GM21447 (cell line): ENCODE measurements at regions not wholly inside any gene's neighbourhood (a gene's known extent, or its start where the extent isn't known, plus 50 kb on each side); places are given as distances from the start of the nearest gene placed in this dataset.
A peak's percentile ranks its signal among the peaks of the same experiment; 100 is the strongest.
"Not testable (repeated sequence)": the region's sequence is repeated elsewhere in the genome, so short reads cannot be mapped to it uniquely, and the experiment has no call there.

ENCODE experiments used
- ATAC-seq: cut with Tn5 transposase; IDR thresholded peaks from one replicate; pipeline ENCODE4 v1.9.1; 2021; ENCODE audit not compliant: unreplicated experiment

DNA sequence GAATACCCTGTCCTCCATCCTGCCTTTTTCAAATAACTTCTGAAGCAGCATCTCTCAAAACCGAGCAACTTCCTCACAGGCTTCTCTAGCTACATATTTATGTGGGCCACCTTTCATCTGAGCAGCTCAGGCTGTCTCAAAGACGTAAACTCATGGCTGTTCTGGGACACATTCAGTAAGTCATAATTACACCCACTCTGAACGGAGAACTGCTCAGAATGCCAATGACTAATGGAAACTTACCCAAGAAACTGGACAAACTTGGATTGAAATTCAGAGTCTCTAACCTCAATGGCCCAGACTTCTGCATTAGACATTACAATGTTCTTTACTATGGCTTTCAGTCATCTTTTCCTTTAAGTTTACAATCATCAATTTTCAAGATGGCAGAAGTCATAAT lies 145.2 kb downstream of the RAD51AP2 start:
- ATAC-seq, result no peak

DNA sequence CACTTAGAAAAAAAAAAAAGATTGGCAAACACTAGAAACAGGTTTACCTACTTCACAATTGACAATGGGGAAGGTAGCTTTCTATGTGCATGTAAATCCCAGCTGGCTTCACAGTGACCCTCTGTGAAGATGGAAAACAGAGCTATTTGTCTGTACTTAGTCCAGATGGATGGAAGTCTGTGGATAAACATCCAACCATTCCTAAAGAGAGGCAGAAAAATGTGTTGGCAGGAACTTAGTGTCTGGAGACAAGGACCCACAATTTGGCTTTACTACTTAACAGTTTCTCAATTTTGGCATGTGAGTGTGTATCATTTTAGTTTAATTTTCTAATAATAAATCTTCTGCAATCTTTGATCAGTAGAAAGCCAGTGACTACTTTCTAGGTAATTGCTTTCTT lies 154.4 kb downstream of the RAD51AP2 start:
- ATAC-seq, result no peak

- no peak for ATAC-seq
Observed at GRCh38 chr2:17362956-17363355, 155.3 kb downstream of the RAD51AP2 start.

GRCh38 chr2:17355608-17356329 lies 162.5 kb downstream of the RAD51AP2 start:
- peak; percentile 95 for ATAC-seq

- no peak for ATAC-seq
Observed at GRCh38 chr2:17353263-17353662, 165.0 kb downstream of the RAD51AP2 start.

GRCh38 chr2:17342692-17343091 lies 175.5 kb downstream of the RAD51AP2 start:
- not testable (repeated sequence) for ATAC-seq

GRCh38 chr2:17337507-17337906 lies 180.7 kb downstream of the RAD51AP2 start:
- ATAC-seq, result no peak

GRCh38 chr2:17336458-17336857 lies 181.8 kb downstream of the RAD51AP2 start:
- ATAC-seq, result no peak

- ATAC-seq, result no peak
Observed at GRCh38 chr2:17334300-17334699, 183.9 kb downstream of the RAD51AP2 start.

GRCh38 chr2:17331636-17332035 lies 186.6 kb downstream of the RAD51AP2 start:
- no peak for ATAC-seq

GRCh38 chr2:17328161-17328560 lies 190.1 kb downstream of the RAD51AP2 start:
- no peak for ATAC-seq

DNA sequence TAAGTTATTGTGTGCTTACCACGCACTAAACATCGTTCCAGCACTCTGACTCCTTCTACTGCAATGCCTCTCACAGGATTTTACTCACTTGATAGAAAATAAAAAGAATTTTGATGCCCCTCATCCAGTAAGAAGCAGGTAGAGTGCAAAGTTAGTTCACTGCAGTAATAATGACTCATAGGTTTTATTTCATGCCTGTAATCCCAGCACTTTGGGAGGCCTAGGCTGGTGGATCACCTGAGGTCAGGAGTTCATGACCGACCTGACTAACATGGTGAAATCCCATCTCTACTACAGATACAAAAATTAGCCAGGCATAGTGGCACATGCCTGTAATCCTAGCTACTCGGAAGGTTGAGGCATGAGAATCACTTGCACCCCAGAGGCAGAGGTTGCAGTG lies 190.6 kb downstream of the RAD51AP2 start:
- no peak for ATAC-seq

GRCh38 chr2:17326717-17327116 lies 191.5 kb downstream of the RAD51AP2 start:
- no peak for ATAC-seq

DNA sequence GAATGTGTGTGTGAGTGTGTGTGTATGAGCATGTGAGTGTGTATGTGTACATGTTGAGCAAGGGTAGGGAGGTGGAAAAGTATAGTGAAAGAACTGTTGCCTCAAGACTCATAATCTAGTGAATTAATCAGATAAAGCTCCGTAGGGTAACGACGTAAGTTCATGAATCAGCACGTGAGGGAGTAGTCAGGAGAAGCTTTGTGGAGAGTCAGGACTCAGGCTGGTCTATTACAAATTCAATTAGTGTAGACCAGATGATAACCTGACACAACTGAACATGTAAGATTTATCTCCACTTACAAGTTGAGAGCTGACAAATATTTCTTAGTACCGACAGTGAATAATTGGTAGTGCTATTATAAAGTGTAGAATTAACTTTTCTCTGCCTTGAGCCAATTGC lies 194.5 kb downstream of the RAD51AP2 start:
- ATAC-seq, result no peak

DNA sequence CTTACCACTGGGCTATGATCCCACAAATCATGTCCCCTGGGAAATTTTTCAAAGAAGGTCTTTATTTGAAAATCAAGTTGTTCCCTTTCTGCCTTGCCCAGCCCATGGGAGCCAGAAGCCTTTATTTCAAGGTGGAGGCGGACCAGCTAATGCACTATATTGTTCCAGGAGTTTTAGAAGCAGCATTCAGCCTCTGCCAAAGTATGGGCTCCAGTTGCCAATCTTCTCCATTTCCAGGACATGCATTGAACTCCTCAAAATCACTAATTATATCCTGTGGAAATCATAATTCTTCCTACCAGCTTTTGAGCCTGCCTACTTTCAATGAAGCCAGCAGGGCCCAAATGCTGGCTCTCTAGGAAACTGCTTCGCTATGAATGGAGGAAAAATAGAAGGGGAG lies 195.8 kb downstream of the RAD51AP2 start:
- no peak for ATAC-seq

- no peak for ATAC-seq
Observed at GRCh38 chr2:17319090-17319489, 199.2 kb downstream of the RAD51AP2 start.

DNA sequence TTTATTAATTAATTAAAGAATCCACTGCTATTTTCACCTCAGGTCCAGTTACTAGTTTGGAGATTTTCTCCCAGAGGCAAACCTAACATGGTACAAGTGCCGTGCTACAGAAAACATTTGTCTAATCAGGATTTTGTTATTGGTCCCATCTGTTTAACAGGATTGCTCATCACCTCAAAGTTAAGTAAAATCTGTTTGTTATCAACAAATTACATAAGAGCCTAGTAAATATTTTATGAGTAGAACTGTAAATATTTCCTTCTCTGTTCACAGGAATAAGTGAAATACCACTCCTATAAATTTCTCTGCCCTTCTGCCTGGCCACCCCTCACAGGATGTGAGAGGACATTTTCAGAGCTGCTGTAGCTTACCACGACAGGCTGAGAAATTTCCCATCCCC lies 200.2 kb downstream of the RAD51AP2 start:
- no peak for ATAC-seq

DNA sequence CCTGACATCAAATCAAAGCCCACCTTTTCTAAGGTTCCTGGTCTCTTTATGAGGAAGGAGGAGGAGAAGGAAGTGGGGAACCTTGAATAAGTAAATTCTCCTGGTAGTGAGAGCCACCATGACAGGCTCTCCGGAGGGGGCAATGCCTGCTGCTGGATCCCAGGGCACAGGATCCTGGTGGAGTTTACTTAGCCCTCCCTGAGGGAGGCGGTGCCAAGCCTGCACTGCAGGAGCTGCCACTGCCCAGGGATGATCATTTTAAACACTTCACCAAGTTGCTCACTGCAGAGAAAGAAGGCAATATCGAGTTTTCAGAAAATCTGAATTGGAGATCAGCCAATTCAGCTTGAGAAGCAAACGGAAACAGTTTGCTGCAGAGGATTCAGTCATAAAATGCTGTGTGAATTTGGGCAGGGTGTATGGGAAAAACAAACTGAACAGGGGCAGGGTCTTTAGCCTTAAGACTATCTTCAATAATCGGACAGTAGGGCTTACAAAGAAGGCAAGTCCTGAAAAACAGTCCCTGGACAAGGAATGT lies 200.7 kb downstream of the RAD51AP2 start:
- no peak for ATAC-seq

GRCh38 chr2:17313261-17313660 lies 205.0 kb downstream of the RAD51AP2 start:
- ATAC-seq, result no peak

GRCh38 chr2:17311771-17312511 lies 206.3 kb downstream of the RAD51AP2 start:
- ATAC-seq, result no peak

- no peak for ATAC-seq
Observed at GRCh38 chr2:17311106-17311619, 207.1 kb downstream of the RAD51AP2 start.

DNA sequence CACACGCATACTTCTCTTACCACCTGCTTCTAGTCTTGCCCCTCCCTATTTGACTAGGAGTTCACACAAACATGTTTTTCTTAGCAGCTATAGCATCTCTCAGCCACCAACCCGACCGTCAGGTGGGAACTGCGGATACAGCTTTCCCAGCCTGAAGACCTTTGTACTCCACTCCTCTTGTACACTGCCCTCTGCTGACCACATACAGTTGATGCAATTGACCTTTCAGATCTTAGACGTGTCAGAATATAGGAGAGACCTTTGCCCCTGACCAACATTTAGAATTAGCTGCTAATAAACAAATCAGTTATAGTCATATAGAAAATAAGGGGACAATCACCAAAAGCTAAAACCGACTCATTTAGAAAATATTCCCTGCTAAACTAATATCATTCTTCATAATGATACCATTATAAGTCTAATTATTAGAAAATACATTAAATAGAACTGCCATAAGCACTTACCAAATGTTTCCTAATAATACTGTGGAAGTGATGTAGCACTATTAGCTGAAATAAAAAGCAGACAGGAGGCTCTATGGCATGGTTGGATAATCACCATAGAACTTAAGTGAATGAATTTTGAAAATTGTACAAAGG lies 208.4 kb downstream of the RAD51AP2 start:
- peak; percentile 96 for ATAC-seq
